B cell (primary cell): ENCODE measurements at regions not wholly inside any gene's neighbourhood (a gene's known extent, or its start where the extent isn't known, plus 50 kb on each side); places are given as distances from the start of the nearest gene placed in this dataset.

Experiments
- ATAC-seq: fragments of 200-7000 bp; cut with Tn5 transposase; one replicate; pipeline ENCODE4 v1.10.0; 2021; ENCODE audit warnings: low read depth, mild to moderate bottlenecking, moderate number of reproducible peaks, moderate library complexity
- CTCF ChIA-PET: fragments of 350-600 bp; sonication (Branson Sonifier 250); formaldehyde crosslinking; loops from one replicate; lab custom pipeline; 2021; ENCODE audit warnings: antibody characterized with exemption, inconsistent platforms; lab: Charles Lee
- POLR2A ChIA-PET: fragments of 350-600 bp; sonication (Branson Sonifier 250); formaldehyde crosslinking; loops from one replicate; lab custom pipeline; 2021; ENCODE audit warnings: antibody characterized with exemption; lab: Charles Lee
- DNase-seq: peaks from one replicate; pipeline ENCODE4 v3.0.0; 2013
- H2AFZ ChIP-seq: 2 replicates; pipeline ENCODE4 v1.6.1; 2012; ENCODE audit warnings: mild to moderate bottlenecking, low read depth, low read length; ENCODE audit not compliant: insufficient read depth, poor library complexity, severe bottlenecking
- H3K27ac ChIP-seq, 2 donors: 1 replicate in 1 of 2; 2 replicates in 1 of 2; pipeline ENCODE4 v1.5.1; 2012 to 2013; ENCODE audit warnings: low read length in 2 of 2, mild to moderate bottlenecking in 2 of 2, moderate library complexity in 1 of 2
- H3K27me3 ChIP-seq, 4 experiments: fragments of 200-600 bp in 1 of 4; sonication (generic) in 1 of 4; replicated peaks in 1 of 4; 1 replicate in 2 of 4; 2 replicates in 2 of 4; pipeline versions ENCODE4 v1.6.1 to v1.7.0; 2013 to 2016; ENCODE audit warnings: low read length in 3 of 4, mild to moderate bottlenecking in 2 of 4, mixed read lengths in 1 of 4, moderate library complexity in 1 of 4; ENCODE audit not compliant: insufficient read depth in 4 of 4, control insufficient read depth in 3 of 4; ENCODE audit errors: control extremely low read depth in 1 of 4
- H3K36me3 ChIP-seq, 2 experiments: replicated peaks in 1 of 2; 1 replicate in 1 of 2; 2 replicates in 1 of 2; pipeline versions ENCODE4 v1.6.1 to v1.7.1; 2013; ENCODE audit warnings: low read length in 1 of 2; ENCODE audit not compliant: insufficient read depth in 2 of 2, control insufficient read depth in 1 of 2; ENCODE audit errors: control extremely low read depth in 1 of 2, extremely low read depth in 1 of 2
- H3K4me1 ChIP-seq, 2 donors: fragments of 200-600 bp in 1 of 2; sonication (generic) in 1 of 2; 1 replicate in 1 of 2; 2 replicates in 1 of 2; pipeline versions ENCODE4 v1.5.1 to v1.6.1; 2013 to 2017; ENCODE audit warnings: low read length in 2 of 2; ENCODE audit not compliant: control insufficient read depth in 2 of 2, insufficient read depth in 2 of 2
- H3K4me2 ChIP-seq: replicated peaks from 2 replicates; pipeline ENCODE3; 2012; ENCODE audit warnings: mild to moderate bottlenecking, low read depth, low read length; ENCODE audit not compliant: poor library complexity, severe bottlenecking
- H3K4me3 ChIP-seq, 5 experiments: fragments of 200-600 bp in 1 of 5; sonication (generic) in 1 of 5; 1 replicate in 3 of 5; 2 replicates in 2 of 5; pipeline versions ENCODE4 v1.5.1 to v1.7.0; 2011 to 2016; ENCODE audit warnings: low read length in 4 of 5, mild to moderate bottlenecking in 4 of 5, low read depth in 2 of 5, control low read depth in 1 of 5, moderate library complexity in 1 of 5; ENCODE audit not compliant: insufficient read depth in 1 of 5; ENCODE audit errors: control extremely low read depth in 1 of 5, extremely low read depth in 1 of 5
- H3K79me2 ChIP-seq: fragments of 200-600 bp; sonication (generic); one replicate; pipeline ENCODE4 v1.6.0; 2016; ENCODE audit warnings: low read length; ENCODE audit not compliant: control insufficient read depth, insufficient read depth
- H3K9ac ChIP-seq: fragments of 200-600 bp; sonication (generic); 2 replicates; pipeline ENCODE4 v1.6.1; 2017; ENCODE audit warnings: mild to moderate bottlenecking, low read length, moderate library complexity
- H3K9me3 ChIP-seq, 3 donors: one replicate each; pipeline versions ENCODE4 v1.6.1 to v1.7.1; 2013; ENCODE audit warnings: low read length in 2 of 3; ENCODE audit not compliant: control insufficient read depth in 2 of 3, insufficient read depth in 1 of 3; ENCODE audit errors: control extremely low read depth in 1 of 3
- H4K20me1 ChIP-seq: 2 replicates; pipeline ENCODE4 v1.6.0; 2012; ENCODE audit warnings: mild to moderate bottlenecking, low read length; ENCODE audit not compliant: insufficient read depth, control insufficient read depth, poor library complexity, severe bottlenecking
- H3K27ac Mint-ChIP-seq: one replicate; pipeline ENCODE4 v1.8.0; 2021; ENCODE audit warnings: mixed read lengths
- H3K27me3 Mint-ChIP-seq: one replicate; pipeline ENCODE4 v1.8.0; 2021; ENCODE audit warnings: mixed read lengths
- H3K4me1 Mint-ChIP-seq: one replicate; pipeline ENCODE4 v1.8.0; 2021; ENCODE audit warnings: mixed read lengths
- H3K4me3 Mint-ChIP-seq: one replicate; pipeline ENCODE4 v1.8.0; 2021; ENCODE audit warnings: mixed read lengths
- H3K9me3 Mint-ChIP-seq: one replicate; pipeline ENCODE4 v1.8.0; 2022; ENCODE audit warnings: mixed read lengths; ENCODE audit not compliant: insufficient read depth
- EZH2 ChIP-seq: IDR thresholded peaks from 2 replicates; pipeline ENCODE4 v1.6.1; 2012; ENCODE audit warnings: borderline replicate concordance, low read depth, mild to moderate bottlenecking, moderate library complexity, low read length; ENCODE audit not compliant: insufficient read depth, poor library complexity, severe bottlenecking
- WGBS: methylation state at CpG from one replicate; pipeline ENCODE4 v1.1.5; 2013; ENCODE audit warnings: missing lambda C conversion rate; ENCODE audit not compliant: insufficient coverage; 5-methylcytosine and 5-hydroxymethylcytosine counted together
- intact Hi-C: fragments of 100-400 bp; cut with micrococcal nuclease; formaldehyde crosslinking; loops from one replicate; pipeline ENCODE4 v1.10.0; 2022
- TF ChIP-seq, protein P1 (sequence below): fragments of 200-600 bp; IDR thresholded peaks from one replicate; pipeline ENCODE4 v1.8.0; 2022; ENCODE audit warnings: antibody characterized with exemption, mild to moderate bottlenecking

DNA sequence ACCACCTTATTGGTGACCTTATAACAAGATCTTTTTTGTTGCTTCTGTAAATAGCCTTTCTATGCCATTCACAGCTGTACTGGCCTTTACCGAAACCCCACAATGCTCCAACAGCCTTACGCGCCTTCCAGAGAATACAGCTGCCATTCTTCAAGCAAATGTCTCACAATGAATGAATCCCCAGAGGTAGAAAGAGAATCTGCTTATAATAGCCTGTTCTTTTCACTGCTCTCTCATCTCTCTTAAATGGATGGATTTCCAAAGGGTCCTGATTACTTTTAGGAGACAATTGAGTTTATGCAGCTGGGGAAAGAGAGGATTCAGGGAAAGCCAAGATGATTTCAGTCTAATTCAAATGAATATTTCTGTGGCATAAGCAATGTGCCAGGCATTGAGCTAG lies 183.1 kb upstream of the PDE1C start:
- no peak overlapping the region for H2AFZ ChIP-seq
- Mint-ChIP-seq H3K27ac (no peak overlapping the region), H3K27me3 (peaks cover 11% of the 10 kb centered on the region), H3K9me3 (no peaks in the 10 kb centered on the region), H3K4me1 (no peaks in the 10 kb centered on the region), H3K4me3 (no peak overlapping the region)
- H3K36me3 ChIP-seq = no peaks in the 10 kb centered on the region
- no peak overlapping the region for H3K4me3 ChIP-seq
- H3K27ac ChIP-seq = no peak overlapping the region
- no peaks in the 10 kb centered on the region for H4K20me1 ChIP-seq
- intact Hi-C loops = no loop called here
- H3K4me2 ChIP-seq = no peak overlapping the region
- ATAC-seq = no peak
- WGBS = no CpG with 5 or more reads among the region's 3 CpGs
- ChIA-PET POLR2A (no interaction called here), CTCF (no interaction called here)
- no peaks in the 10 kb centered on the region for H3K9me3 ChIP-seq
- H3K9ac ChIP-seq = no peak overlapping the region
- no peaks in the 10 kb centered on the region for H3K79me2 ChIP-seq
- H3K27me3 ChIP-seq = peaks cover 0 to 2% (median 0%) of the 10 kb centered on the region in 4 experiments
- no peaks in the 10 kb centered on the region for H3K4me1 ChIP-seq
- DNase-seq = no peak
- TF ChIP-seq EZH2 = no peak
- TF ChIP-seq, protein P1, sequence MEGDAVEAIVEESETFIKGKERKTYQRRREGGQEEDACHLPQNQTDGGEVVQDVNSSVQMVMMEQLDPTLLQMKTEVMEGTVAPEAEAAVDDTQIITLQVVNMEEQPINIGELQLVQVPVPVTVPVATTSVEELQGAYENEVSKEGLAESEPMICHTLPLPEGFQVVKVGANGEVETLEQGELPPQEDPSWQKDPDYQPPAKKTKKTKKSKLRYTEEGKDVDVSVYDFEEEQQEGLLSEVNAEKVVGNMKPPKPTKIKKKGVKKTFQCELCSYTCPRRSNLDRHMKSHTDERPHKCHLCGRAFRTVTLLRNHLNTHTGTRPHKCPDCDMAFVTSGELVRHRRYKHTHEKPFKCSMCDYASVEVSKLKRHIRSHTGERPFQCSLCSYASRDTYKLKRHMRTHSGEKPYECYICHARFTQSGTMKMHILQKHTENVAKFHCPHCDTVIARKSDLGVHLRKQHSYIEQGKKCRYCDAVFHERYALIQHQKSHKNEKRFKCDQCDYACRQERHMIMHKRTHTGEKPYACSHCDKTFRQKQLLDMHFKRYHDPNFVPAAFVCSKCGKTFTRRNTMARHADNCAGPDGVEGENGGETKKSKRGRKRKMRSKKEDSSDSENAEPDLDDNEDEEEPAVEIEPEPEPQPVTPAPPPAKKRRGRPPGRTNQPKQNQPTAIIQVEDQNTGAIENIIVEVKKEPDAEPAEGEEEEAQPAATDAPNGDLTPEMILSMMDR = no peak

DNA sequence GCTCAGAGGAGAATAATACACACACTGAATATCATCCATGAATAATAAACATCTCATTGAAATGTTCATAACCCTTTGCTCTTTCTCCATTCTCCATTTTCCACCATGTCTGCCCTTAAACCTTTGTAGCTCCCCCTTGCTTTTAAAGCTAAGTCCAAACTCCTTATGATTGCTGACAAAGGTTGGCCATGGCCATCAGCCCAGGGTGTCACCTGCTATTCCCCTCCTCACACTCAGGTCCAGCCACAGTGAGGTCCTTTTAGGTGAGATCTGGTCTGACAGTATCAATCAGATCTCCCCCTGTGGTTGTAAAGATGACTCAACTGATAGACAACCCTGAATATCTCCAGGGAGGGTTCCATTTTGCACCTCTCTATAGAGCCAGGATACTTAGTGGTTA lies 181.5 kb upstream of the PDE1C start:
- intact Hi-C loops = no loop called here
- TF ChIP-seq, protein P1 = no peak
- no peak for TF ChIP-seq EZH2
- no peaks in the 10 kb centered on the region for H3K4me1 Mint-ChIP-seq
- POLR2A ChIA-PET = no interaction called here
- Histone ChIP-seq H3K4me3 (no peak overlapping the region), H3K4me2 (no peak overlapping the region), H3K9ac (no peak overlapping the region), H4K20me1 (no peaks in the 10 kb centered on the region), H2AFZ (no peak overlapping the region), H3K27ac (no peak overlapping the region), H3K36me3 (no peaks in the 10 kb centered on the region), H3K27me3 (peaks cover 0 to 2% (median 0%) of the 10 kb centered on the region in 4 experiments), H3K9me3 (no peaks in the 10 kb centered on the region), H3K4me1 (no peaks in the 10 kb centered on the region), H3K79me2 (no peaks in the 10 kb centered on the region)
- DNase-seq (no peak), ATAC-seq (no peak)
- H3K4me3 Mint-ChIP-seq = no peak overlapping the region
- CTCF ChIA-PET = no interaction called here
- no peak overlapping the region for H3K27ac Mint-ChIP-seq
- peaks cover 8% of the 10 kb centered on the region for H3K27me3 Mint-ChIP-seq
- H3K9me3 Mint-ChIP-seq = no peaks in the 10 kb centered on the region
